ENCODE measurements at regions not wholly inside any gene's neighbourhood (a gene's known extent, or its start where the extent isn't known, plus 50 kb on each side); places are given as distances from the start of the nearest gene placed in this dataset.

- DNase-seq, result no peak
Measured at GRCh38 chr3:16658004-16658924, 53.0 kb upstream of the DAZL start.

GRCh38 chr3:16658925-16659793 is 53.9 kb upstream of the DAZL start:
- no peak for DNase-seq

DNA sequence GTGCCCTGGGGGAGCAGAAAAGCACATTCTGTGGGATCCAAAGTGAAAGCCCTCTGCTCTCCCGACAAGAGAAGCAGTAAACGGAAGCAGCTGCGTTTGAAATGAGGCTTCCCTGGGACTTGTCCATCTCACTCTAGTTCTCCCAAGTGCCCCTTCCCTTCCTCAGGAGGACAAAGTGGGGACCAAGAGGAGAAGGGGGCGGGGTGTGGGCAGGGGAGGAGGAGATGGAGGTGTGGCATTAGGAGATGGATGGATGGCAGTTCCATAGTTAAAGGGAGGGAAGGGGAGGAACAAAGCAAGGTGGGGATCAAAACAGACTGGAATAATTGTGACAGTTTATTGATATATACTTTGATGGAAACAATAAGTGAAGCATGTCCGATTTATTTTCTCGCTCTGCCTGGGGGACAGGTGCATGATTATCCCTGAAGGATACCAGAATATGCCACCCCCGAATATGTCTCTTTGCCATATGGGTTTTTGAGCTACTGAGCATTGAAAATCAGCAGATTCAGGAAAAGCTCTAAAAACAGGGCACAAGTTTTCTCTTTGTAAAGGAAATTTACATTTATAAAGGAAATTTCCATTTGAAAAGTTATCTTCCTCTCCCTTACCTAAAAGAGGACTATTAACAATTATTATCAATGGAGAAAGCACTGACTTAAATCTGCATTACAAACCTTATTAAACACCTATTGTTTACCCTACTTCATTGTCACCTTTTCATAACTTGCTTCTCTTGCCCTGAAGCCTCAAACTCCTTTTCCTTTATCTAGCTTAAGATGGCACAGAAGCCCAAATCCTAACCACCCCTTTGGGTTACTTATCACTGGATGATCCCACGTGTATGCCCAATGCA is 58.9 kb upstream of the DAZL start:
- no peak for DNase-seq

DNA sequence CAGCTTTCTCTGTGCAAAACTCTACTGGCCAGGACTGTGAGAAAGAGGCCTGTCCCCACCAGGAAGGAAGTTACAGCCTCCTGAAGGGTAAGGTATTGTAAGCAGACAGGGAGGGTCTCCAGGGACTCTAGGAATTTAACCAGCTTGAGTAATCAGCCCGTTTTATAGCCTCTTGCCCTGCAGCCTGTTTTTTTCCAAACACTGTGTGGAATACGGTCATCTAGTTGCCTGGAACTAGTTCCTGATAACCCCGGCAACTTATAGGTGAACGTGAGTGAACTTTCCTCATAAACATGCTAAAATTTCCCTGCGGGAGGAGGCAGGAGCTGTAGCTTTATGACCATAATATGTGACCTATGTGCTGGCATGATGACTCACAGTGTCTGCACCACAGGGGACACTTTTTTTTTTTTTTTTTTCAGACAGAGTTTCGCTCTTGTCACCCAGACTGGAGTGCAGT is 60.1 kb upstream of the DAZL start:
- no peak for DNase-seq

DNA sequence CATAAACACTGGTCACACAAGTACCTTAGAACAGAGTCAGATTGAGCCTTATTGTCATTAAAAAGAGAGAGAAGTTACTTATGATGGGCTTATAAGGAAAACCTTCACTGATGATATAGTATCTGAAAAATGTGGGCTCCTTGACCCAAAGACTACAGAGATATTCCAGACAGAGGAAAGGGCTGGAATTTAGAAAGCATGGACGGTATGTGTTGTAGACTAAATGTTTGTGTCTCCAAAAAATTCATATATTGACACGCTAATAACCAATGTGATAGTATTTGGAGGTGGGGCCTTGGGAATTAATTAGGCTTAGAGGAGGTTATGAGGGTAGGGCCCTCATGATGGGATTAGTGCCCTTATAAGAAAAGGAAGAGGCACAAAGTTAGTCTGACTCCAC is 61.0 kb upstream of the DAZL start:
- DNase-seq, result no peak

- no peak for DNase-seq
Measured at GRCh38 chr3:16667633-16668032, 62.4 kb upstream of the DAZL start.

DNA sequence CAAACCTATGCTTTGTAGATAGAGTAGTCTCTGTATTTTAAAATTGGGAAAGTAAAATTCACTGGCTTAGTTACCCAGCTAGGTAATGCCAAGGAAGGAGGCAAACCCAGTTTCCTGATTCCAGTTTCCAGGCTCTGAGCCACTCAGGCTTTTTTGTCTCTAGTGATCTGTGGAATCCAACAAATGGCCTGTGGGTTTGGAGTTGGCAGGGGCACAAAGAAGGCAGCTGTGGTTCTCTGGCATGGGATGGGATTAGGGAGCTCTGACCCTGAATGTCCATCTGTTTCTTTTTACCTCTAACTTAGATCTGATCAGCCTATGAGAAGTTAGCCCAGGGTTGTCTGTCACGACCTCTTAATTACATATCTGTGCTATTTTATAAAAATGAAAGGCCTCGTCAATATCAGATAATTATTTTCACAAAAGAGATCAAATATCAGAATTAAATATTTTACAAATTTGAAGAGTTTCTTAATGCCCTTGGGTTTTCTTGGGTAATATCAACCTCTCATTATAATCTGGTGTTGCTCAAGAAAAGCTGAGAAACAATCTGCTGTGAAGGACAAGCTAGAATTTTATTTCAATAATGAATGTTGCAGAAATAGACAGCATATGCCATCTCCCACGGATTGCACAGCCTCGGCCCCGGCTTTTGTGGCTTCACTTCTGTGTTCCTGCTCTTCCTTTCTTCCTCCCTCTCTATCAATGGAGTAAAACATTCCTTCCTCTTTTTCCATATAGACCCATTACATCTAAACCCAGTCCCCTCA is 63.7 kb upstream of the DAZL start:
- no peak for DNase-seq

GRCh38 chr3:16670191-16670590 is 65.0 kb upstream of the DAZL start:
- DNase-seq, result no peak

DNA sequence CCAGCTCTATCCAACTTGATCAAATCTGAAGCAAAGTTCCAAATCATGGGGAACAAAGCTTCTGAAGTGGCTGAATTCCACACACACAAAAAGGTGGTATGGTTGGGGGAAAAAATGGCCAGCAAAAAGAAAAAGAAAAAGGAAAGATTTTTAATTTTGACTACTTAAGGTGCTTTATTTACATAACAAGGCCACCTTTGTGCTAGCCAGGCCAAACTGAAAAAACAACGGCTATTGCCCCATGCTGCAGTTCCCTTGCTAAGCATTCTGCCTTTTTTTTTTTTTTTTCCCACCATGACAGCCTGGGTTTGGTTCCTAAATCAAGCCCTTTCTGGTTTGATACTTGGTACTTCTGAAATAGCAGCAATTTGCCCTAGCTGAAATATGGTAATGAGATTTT is 66.5 kb upstream of the DAZL start:
- DNase-seq, result no peak

- DNase-seq, result no peak
Measured at GRCh38 chr3:16673530-16673929, 68.3 kb upstream of the DAZL start.

DNA sequence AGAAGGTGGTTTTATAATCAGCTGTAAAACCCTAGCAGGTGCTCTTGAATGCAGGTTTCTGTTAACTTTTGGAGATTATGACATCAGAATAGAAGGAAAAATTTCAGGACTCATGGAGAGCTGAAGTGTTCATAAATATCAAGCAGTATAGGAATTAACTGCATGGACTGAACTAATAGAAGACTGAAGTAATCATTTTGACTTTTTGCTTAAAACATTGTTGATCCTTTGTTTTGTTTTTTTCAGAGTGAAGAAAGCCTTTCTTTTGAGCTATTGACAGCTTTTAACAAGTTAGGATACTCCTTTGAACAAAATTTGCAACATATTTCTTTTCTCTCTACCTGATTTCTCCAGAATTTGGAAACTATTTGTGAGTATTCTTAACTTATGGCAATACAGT is 70.6 kb upstream of the DAZL start:
- no peak for DNase-seq

- DNase-seq, result no peak
Measured at GRCh38 chr3:16686679-16687078, 81.5 kb upstream of the DAZL start.

GRCh38 chr3:16687221-16687620 is 82.0 kb upstream of the DAZL start:
- DNase-seq, result no peak

GRCh38 chr3:16692486-16693344 is 87.5 kb upstream of the DAZL start:
- no peak for DNase-seq

- DNase-seq, result no peak
Measured at GRCh38 chr3:16693820-16694219, 88.6 kb upstream of the DAZL start.

GRCh38 chr3:16695710-16696109 is 90.5 kb upstream of the DAZL start:
- no peak for DNase-seq

GRCh38 chr3:16697443-16698147 is 92.4 kb upstream of the DAZL start:
- DNase-seq, result no peak

DNA sequence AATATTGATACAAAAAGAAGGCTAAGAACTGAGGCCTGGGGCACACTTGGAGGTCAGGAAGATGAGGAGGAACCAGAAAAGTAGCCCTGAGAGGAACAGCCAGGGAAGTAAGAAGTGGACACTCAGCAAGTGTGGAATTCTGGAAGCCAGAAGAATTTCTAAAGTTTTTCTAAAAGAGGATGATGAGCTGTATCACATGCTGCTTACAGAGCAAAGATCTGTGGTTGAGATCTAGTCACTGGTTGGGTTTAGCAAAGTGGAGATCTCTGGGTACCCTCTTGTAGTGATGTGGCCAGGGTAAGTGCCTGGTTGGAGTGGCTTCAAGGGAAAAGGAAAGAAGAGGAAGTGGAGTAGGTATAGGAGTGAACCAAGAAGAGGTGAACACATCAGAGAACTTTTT is 95.4 kb upstream of the DAZL start:
- DNase-seq, result no peak

DNA sequence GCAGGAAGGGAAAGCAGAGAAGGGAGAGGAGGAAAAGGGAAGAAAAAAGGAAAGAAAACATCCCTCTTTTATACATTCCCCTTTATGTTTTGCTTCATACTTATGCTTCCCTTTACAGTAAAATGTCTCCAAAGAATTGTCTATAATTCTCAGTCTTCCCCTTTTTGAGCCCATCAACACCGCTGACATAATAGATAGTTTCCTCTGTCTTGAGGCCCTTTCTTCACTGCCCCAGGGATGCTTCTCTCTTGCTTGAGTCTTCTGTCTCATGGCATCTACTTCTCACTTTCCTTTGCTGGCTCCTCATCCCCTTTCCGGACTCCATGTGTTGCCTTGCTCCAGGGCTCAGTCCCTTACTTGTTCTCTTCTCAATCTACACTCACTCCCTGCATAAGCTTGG is 99.7 kb upstream of the DAZL start:
- DNase-seq, result no peak

- no peak for DNase-seq
Measured at GRCh38 chr3:16707260-16707659, 102.0 kb upstream of the DAZL start.
